Liver (tissue), 8 donors: ENCODE measurements at regions not wholly inside any gene's neighbourhood (a gene's known extent, or its start where the extent isn't known, plus 50 kb on each side); places are given as distances from the start of the nearest gene placed in this dataset.

Experiments
- DNase-seq: peaks from one replicate; pipeline ENCODE4 v3.0.0-alpha.2; 2017; ENCODE audit warnings: low spot score
- H3K27ac ChIP-seq, 2 donors: one replicate each; pipeline ENCODE4 v1.7.0; 2013; ENCODE audit warnings: inconsistent platforms in 2 of 2, low read length in 2 of 2, control low read depth in 1 of 2, low read depth in 1 of 2, mild to moderate bottlenecking in 1 of 2
- H3K27me3 ChIP-seq, 4 donors: one replicate each; pipeline versions ENCODE4 v1.6.1 to v1.7.0; 2013; ENCODE audit warnings: low read length in 3 of 4, inconsistent platforms in 1 of 4, mild to moderate bottlenecking in 1 of 4, moderate library complexity in 1 of 4; ENCODE audit not compliant: control insufficient read depth in 4 of 4, insufficient read depth in 4 of 4
- H3K36me3 ChIP-seq, 4 donors: one replicate each; pipeline versions ENCODE4 v1.6.1 to v1.7.0; 2013; ENCODE audit warnings: low read length in 3 of 4, mild to moderate bottlenecking in 3 of 4, low read depth in 1 of 4, moderate library complexity in 1 of 4; ENCODE audit not compliant: control insufficient read depth in 4 of 4, insufficient read depth in 3 of 4
- H3K4me1 ChIP-seq, 4 donors: one replicate each; pipeline versions ENCODE4 v1.6.1 to v1.7.0; 2013; ENCODE audit warnings: low read length in 3 of 4, mild to moderate bottlenecking in 3 of 4, moderate library complexity in 1 of 4; ENCODE audit not compliant: control insufficient read depth in 4 of 4, insufficient read depth in 4 of 4
- H3K4me3 ChIP-seq, 3 donors: one replicate each; pipeline versions ENCODE4 v1.6.1 to v1.7.0; 2013; ENCODE audit warnings: low read length in 3 of 3, control low read depth in 1 of 3, low read depth in 1 of 3, mild to moderate bottlenecking in 1 of 3
- H3K9ac ChIP-seq, 2 donors: one replicate each; pipeline ENCODE4 v1.7.0; 2013; ENCODE audit warnings: low read length in 2 of 2, mild to moderate bottlenecking in 2 of 2, moderate library complexity in 2 of 2, control low read depth in 1 of 2, low read depth in 1 of 2
- H3K9me3 ChIP-seq, 4 donors: one replicate each; pipeline versions ENCODE4 v1.6.1 to v1.7.0; 2013; ENCODE audit warnings: low read length in 3 of 4; ENCODE audit not compliant: control insufficient read depth in 4 of 4
- CTCF ChIP-seq: fragments of 150-350 bp; IDR thresholded peaks from 2 replicates; pipeline ENCODE4 v1.5.1; 2017; ENCODE audit warnings: improper control_type of control experiment, low read depth, low read length; ENCODE audit not compliant: missing input control
- EGR1 ChIP-seq, 2 donors: IDR thresholded peaks; 2 replicates each; pipeline ENCODE4 v1.6.1; 2016 to 2018; ENCODE audit warnings: antibody characterized with exemption in 2 of 2, low read depth in 2 of 2
- FOXA1 ChIP-seq: IDR thresholded peaks from 2 replicates; pipeline ENCODE4 v1.6.1; 2016; ENCODE audit warnings: antibody characterized with exemption
- FOXA2 ChIP-seq: IDR thresholded peaks from 2 replicates; pipeline ENCODE4 v1.6.1; 2016; ENCODE audit warnings: antibody characterized with exemption
- HNF4A ChIP-seq, 2 donors: conservative IDR thresholded peaks; 2 replicates each; pipeline ENCODE4 v1.6.1; 2016; ENCODE audit warnings: antibody characterized with exemption in 2 of 2, mild to moderate bottlenecking in 2 of 2
- MAX ChIP-seq: IDR thresholded peaks from 2 replicates; pipeline ENCODE4 v1.6.1; 2016; ENCODE audit warnings: antibody characterized with exemption
- NR2F2 ChIP-seq: IDR thresholded peaks from 2 replicates; pipeline ENCODE4 v1.6.1; 2016; ENCODE audit warnings: antibody characterized with exemption
- RXRA ChIP-seq, 2 donors: IDR thresholded peaks; 2 replicates each; pipeline ENCODE4 v1.6.1; 2017 to 2018; ENCODE audit warnings: antibody characterized with exemption in 2 of 2, mild to moderate bottlenecking in 1 of 2
- TAF1 ChIP-seq: conservative IDR thresholded peaks from 2 replicates; pipeline ENCODE4 v1.6.1; 2016; ENCODE audit warnings: antibody characterized with exemption, mild to moderate bottlenecking
- YY1 ChIP-seq: IDR thresholded peaks from 2 replicates; pipeline ENCODE4 v1.6.1; 2016; ENCODE audit warnings: antibody characterized with exemption, mild to moderate bottlenecking
- ZBTB33 ChIP-seq: IDR thresholded peaks from 2 replicates; pipeline ENCODE4 v1.6.1; 2016; ENCODE audit warnings: antibody characterized with exemption
- WGBS: extraction: QIAGEN DNeasy Blood & Tissue Kit; methylation state at CpG from one replicate; pipeline ENCODE4 v1.1.7; 2013; 5-methylcytosine and 5-hydroxymethylcytosine counted together
- donor health status: healthy.
- donor health status: healthy.
- donor health status: healthy.
- donor health status: healthy.
- donor health status: healthy.

- TF ChIP-seq FOXA2 (no peak), RXRA (IDR thresholded peaks at IDR 0.05) (no peak), ZBTB33 (no peak), FOXA1 (no peak), MAX (no peak), TAF1 (no peak), YY1 (no peak)
These were observed 65.2 kb upstream of the CCN2 start (continued) for GRCh38 chr6:132016396-132016795.

GRCh38 chr6:132011582-132011981 lies 60.4 kb upstream of the CCN2 start:
- DNase-seq: no peak

GRCh38 chr6:132009175-132009574 lies 58.0 kb upstream of the CCN2 start:
- H3K9ac ChIP-seq: no peak overlapping the region
- H3K4me1 ChIP-seq: peaks cover 0 to 5% (median 0%) of the 10 kb centered on the region in 4 donors
- DNase-seq: no peak
- H3K36me3 ChIP-seq: no peaks in the 10 kb centered on the region
- H3K27ac ChIP-seq: no peak overlapping the region
- H3K4me3 ChIP-seq: no peak overlapping the region
- TF ChIP-seq EGR1 (IDR thresholded peaks at IDR 0.05; ENCODE audit: low read depth in 2 of 2) (no peak), TAF1 (no peak), NR2F2 (no peak), RXRA (IDR thresholded peaks at IDR 0.05) (no peak)
- no peaks in the 10 kb centered on the region for H3K27me3 ChIP-seq
- peaks cover 0 to 2% (median 0%) of the 10 kb centered on the region in 4 donors for H3K9me3 ChIP-seq

More at GRCh38 chr6:132011582-132011981, 60.4 kb upstream of the CCN2 start:
- Histone ChIP-seq H3K4me3 (no peak overlapping the region), H3K27me3 (no peaks in the 10 kb centered on the region), H3K36me3 (no peaks in the 10 kb centered on the region), H3K27ac (no peak overlapping the region), H3K4me1 (peaks cover 0 to 5% (median 0%) of the 10 kb centered on the region in 4 donors), H3K9ac (no peak overlapping the region), H3K9me3 (no peaks in the 10 kb centered on the region)
- TF ChIP-seq HNF4A (conservative IDR thresholded peaks at IDR 0.05) (peak in 1 of 2 donors; percentile 20), CTCF (no peak), ZBTB33 (no peak)
- 62% methylated on average over 2 of the region's 2 CpGs for WGBS
